ENCODE measurements at regions not wholly inside any gene's neighbourhood (a gene's known extent, or its start where the extent isn't known, plus 50 kb on each side); places are given as distances from the start of the nearest gene placed in this dataset.

- no peak for DNase-seq
These were observed 324.1 kb downstream of the RBM26 start for GRCh38 chr13:79081942-79082341.

DNA sequence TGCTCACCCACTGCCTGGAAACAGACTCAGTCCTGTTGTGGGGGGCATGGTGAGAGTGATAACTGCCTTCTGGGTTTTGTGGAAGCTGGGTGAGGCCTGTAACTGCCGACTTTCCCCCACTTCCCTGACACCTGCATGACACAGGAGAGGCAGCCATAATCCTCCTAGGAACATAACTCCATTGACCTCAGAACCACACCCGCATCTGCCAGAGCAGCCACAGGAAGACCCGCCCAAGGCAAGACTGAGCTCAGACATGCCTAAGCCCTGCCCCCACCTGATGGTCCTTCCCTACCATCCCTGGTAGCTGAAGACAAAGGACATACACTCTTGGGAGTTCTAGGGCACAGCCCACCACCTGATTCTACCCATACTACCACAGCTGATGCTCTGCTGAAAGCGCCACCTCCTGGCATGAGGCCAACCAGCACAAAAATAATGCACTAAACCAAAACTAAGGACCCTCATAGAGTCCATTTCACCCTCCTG, 326.7 kb downstream of the RBM26 start:
- no peak for DNase-seq

DNA sequence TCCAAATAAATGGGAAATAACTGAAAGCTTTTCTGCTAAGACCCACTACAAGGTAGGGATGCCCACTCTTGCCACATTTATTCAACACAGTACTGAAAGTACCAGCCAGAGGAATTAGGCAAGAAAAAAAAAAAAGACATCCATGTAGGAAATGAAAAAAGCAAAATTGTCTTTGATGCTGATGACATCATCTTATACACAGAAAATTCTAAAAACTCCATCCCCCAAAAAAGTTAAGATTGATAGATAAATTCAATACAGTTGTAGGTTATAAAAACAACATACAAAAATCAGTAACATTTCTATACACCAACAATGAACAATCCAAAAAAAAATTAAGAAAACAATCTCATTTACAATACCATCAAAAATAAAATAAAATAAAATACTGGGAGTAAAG, 330.4 kb downstream of the RBM26 start:
- DNase-seq, result no peak

DNA sequence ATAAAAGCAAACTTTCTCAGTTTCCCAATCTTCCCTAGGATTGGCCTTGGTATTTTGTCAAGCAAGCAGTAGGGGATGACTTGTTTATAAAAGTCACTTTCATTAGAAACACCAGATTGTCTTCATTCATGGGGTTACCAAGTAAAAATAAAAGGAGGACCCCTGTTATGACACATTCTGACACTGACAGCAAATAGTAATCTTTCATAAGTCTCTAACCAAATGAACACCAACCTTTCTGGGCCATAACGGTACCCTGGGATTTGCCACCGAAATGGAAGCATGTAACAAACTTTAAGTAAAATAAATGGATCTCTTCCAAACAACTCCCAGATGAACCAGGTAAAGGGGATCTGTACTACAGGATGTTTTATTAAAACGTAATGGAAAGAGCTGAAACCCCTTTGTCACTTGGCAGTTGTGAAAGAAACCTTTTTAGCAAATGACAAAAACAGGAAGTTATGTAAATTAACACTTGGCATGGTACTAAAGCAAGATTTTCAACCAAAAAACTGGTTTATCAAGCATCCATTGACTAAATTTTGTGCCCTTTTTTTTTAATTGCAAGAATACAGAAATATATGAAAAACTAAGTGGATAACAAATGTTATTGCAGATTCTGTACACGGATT, 335.6 kb downstream of the RBM26 start:
- no peak for DNase-seq

GRCh38 chr13:79062291-79062690, 343.8 kb downstream of the RBM26 start:
- DNase-seq, result no peak

GRCh38 chr13:79060216-79060615, 345.8 kb downstream of the RBM26 start:
- DNase-seq, result no peak

- DNase-seq, result no peak
These were observed 349.3 kb downstream of the RBM26 start for GRCh38 chr13:79056706-79057105.

GRCh38 chr13:79051472-79051871, 354.6 kb downstream of the RBM26 start:
- no peak for DNase-seq

DNA sequence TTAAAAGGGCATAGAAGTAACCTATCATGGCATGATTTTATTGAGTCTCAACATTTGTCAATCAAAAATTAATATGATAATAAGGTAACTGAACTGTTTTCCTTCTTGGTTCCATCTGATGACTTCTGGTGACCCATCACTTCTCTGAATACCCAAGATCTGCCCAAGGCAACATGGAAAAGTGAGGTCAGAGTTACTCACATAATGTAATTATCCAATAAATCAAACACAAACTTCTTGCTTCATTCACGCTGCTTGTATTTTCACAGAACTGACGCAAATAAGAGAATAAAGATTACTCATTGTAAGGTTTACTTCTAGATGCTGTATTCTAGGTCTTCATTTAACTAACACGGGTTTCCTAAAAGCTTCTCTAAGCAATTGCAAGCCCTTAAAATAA, 361.6 kb downstream of the RBM26 start:
- no peak for DNase-seq

DNA sequence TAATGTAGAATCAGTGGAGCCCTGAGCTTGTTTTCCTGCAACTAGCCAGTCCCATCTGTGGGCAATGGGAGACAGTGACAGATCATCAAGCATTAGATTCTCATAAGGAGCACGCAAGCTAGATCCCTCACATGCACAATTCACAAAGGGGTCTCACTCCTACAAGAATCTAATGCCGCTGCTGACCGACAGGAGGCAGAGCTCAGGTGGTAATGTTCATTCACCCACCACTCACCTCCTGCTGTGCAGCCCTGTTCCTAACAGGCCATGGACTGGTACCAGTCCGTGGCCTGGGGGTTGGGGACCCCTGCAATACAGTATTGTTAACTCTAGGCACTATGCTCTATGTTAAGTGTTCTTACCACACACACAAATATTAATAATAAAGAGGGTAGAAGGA, 362.8 kb downstream of the RBM26 start:
- DNase-seq, result no peak

DNA sequence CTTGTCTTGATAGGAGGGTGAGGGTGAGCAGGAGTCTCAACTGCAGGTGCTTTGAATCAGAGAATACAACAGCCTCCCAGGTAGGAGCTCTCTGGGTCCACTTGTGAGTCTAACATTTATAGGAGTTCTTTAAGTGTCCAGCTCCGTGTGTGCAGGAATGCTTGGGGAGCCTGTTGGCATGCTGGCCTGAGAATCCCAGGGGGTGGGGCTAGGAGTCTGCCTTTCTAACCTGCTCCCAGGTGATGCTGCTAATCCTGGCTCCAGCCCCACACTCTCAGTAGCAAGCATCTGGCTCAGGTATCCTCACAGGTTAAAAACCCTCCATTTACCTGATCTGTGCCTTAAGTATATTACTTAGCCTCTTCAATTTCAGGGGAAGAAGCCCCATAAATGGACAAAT, 368.9 kb downstream of the RBM26 start:
- DNase-seq, result no peak

DNA sequence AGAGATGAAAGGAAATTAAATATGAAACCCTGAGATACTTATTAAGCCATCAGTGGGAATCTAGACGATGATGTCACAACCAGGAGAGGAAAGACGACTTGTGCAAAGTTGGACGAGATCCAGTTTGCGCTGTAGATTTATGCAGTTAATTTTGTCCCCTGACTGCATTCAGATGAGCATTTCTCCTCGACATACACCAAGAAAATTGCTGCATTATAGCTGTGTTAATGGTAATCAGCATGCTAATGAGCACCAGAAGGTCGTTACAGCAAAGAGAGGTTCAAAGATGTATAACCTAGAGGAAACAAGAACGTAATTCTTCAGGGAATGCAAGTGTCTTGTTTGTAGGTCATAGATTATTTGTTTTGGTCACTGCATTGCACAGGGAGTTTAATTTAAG, 371.7 kb downstream of the RBM26 start:
- peak; percentile 19 for DNase-seq

GRCh38 chr13:79030513-79030912, 371.6 kb upstream of the OBI1 start:
- no peak for DNase-seq

GRCh38 chr13:79018166-79018565, 359.2 kb upstream of the OBI1 start:
- no peak for DNase-seq

DNA sequence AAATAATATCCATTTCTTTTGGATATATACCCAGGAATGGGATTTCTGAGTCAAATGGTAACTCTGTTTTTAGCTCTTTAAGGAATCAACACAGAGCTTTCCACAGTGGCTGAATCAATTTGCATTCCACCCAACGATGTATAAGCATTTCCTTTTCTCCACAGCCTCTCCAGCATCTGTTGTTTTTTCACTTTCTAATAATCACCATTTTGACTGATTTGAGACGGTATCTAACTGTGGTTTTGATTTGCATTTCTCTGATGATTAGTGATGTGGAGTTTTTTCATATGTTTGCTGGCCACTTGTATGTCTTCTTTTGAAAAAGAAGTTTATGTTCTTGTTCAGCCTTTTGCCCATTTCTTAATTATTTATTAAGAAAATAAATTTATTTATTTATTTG, 352.2 kb upstream of the OBI1 start:
- DNase-seq, result no peak

- DNase-seq, result no peak
These were observed 345.3 kb upstream of the OBI1 start for GRCh38 chr13:79003989-79004898.

DNA sequence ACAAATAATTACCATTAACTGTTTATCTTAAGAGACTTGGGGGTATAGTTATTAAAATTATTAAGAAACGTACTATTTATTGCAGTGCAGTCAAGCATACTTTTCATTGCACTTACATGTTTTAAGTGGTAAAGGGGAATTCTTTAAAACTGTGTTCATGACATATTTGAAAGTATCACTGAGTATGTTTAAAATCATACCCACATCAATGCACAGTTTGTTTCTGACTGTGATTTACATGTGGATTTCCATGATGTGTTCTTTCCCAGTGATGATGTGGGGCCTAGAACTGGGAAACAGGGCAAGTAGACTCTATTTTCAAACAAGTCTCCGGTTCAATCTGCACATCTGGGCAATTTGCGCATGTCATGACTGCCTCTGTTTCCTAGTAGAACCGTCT, 340.5 kb upstream of the OBI1 start:
- DNase-seq, result no peak

DNA sequence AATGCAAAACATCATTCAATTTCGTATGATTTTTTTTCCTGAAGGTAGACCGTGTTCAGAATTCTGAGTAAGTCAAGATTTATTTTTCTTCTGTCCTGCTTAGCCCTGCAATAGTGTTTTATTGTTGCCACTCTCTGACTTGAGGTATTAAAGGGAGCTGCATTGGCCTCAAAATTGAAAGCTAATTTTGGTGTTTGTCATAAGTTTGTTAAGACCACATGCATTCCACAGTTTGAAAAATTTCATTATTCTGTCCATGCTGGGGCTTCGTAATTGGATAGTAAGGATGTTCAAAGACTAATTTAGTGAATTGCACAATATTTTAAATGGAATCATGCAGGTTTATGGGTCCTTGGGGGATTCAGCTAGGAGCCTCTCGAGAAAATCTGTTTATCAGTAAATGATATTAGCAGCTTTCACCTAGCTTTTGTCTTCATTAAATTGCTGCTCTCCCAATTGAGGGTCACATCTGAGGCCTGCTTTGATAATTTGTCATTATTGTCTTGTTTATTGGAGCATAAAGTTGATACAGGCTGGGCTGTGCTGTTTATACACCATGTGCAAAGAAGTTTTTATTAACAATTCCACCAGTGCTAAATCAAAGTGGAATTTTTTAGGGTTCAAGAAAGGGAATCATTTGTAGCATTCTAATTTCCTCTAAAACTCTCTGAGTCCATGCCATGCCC, 339.8 kb upstream of the OBI1 start:
- DNase-seq, result no peak

GRCh38 chr13:78997902-78998629, 339.1 kb upstream of the OBI1 start:
- DNase-seq, result no peak

- DNase-seq, result peak; percentile 41
These were observed 334.8 kb upstream of the OBI1 start for GRCh38 chr13:78993792-78994191.

DNA sequence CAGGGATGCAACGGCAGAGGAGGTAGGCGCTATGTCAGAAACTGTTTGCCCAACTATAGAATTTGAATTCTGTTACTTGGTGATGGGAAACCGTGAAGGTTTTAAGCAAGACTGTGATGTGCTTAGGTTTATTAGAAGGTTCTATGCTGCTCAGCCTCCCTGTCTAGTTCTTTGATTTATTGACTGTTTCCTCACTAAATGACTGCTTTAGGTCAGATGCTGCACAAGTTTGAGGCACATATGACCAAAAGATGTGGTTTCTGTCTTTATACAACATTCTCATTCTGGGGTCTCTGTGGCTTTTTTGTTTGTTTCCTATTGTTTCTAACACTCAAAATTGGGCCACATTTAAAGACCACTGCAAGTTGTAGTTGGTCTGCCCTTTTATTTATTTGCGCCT, 323.0 kb upstream of the OBI1 start:
- DNase-seq, result no peak

DNA sequence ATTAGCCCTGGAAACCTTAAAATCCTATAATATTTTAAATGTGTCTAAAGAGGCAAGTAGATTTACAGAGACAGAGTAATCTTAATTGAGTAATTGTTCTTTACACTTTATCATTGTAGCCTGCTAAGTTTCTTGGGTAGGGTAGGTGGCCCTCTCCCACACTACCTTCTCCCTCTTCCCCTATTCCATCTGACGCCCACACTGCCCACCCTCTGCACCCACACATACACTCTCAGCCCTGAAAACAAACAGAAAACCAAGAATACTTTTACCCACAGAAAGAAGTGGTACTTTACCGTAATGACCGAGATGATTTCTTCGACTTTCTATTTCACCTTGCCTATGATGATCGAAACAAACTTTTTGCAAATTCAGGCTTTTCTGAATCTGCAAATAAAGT, 320.4 kb upstream of the OBI1 start:
- DNase-seq, result no peak

- peak; percentile 41 for DNase-seq
These were observed 319.5 kb upstream of the OBI1 start for GRCh38 chr13:78978381-78978998.

All from SHP77 treated with DMSO at 0.1 percent for 48 hours (cell line).